Vagina (tissue), 2 donors: ENCODE measurements at regions not wholly inside any gene's neighbourhood (a gene's known extent, or its start where the extent isn't known, plus 50 kb on each side); places are given as distances from the start of the nearest gene placed in this dataset.

Source experiments
- DNase-seq, 2 donors: peaks; one replicate each; pipeline ENCODE4 v3.0.0-alpha.2; 2017; ENCODE audit errors: extremely low spot score in 2 of 2
- H3K27ac ChIP-seq: fragments of 200-600 bp; sonication (generic); one replicate; pipeline ENCODE4 v1.5.1; 2019
- H3K27me3 ChIP-seq: fragments of 200-600 bp; sonication (generic); one replicate; pipeline ENCODE4 v1.5.1; 2019
- H3K36me3 ChIP-seq, 2 donors: fragments of 200-600 bp; sonication (generic); one replicate each; pipeline ENCODE4 v1.5.1; 2017 to 2019
- H3K4me1 ChIP-seq: fragments of 200-600 bp; sonication (generic); one replicate; pipeline ENCODE4 v1.5.1; 2019
- H3K4me3 ChIP-seq, 2 donors: fragments of 200-600 bp; sonication (generic); 1 replicate in 1 of 2; 2 replicates in 1 of 2; pipeline ENCODE4 v1.5.1; 2016 to 2019
- H3K9me3 ChIP-seq: fragments of 200-600 bp; sonication (generic); one replicate; pipeline ENCODE4 v1.5.1; 2019
- CTCF ChIP-seq, 3 experiments: fragments of 450-650 bp in 2 of 3; fragments of 200-600 bp in 1 of 3; sonication (generic) in 1 of 3; IDR thresholded peaks; one replicate each; pipeline ENCODE4 v1.5.1; 2017 to 2019; ENCODE audit warnings: antibody characterized with exemption in 3 of 3, mild to moderate bottlenecking in 2 of 3, moderate library complexity in 2 of 3
- POLR2A ChIP-seq, 2 donors: fragments of 450-650 bp; IDR thresholded peaks; one replicate each; pipeline ENCODE4 v1.6.1; 2017; ENCODE audit warnings: antibody characterized with exemption in 2 of 2, mild to moderate bottlenecking in 2 of 2, moderate library complexity in 2 of 2
- POLR2AphosphoS5 ChIP-seq, 2 donors: sonication (generic); formaldehyde crosslinking; IDR thresholded peaks; one replicate each; pipeline ENCODE4 v1.9.0; 2017; ENCODE audit warnings: antibody characterized with exemption in 2 of 2, mild to moderate bottlenecking in 2 of 2, low read depth in 1 of 2; ENCODE audit not compliant: insufficient read depth in 1 of 2
- intact Hi-C: fragments of 100-400 bp; cut with DNase I; formaldehyde crosslinking; loops from one replicate; pipeline ENCODE4 v1.15.1; 2023

GRCh38 chr2:111626037-111626864, 257.7 kb downstream of the ANAPC1 start:
- intact Hi-C loops, result no loop called here

GRCh38 chr2:111626865-111627163, 257.2 kb downstream of the ANAPC1 start:
- H3K4me1 ChIP-seq, result peaks cover 7% of the 10 kb centered on the region
- H3K27me3 ChIP-seq, result no peaks in the 10 kb centered on the region

More at GRCh38 chr2:111626037-111626864, 257.7 kb downstream of the ANAPC1 start:
- H3K27ac ChIP-seq, result no peak overlapping the region
- H3K9me3 ChIP-seq, result no peaks in the 10 kb centered on the region
- H3K4me3 ChIP-seq, result no peak overlapping the region
- TF ChIP-seq CTCF (IDR thresholded peaks at IDR 0.05) (no peak), POLR2AphosphoS5 (IDR thresholded peaks at IDR 0.05; ENCODE audit: insufficient read depth in 1 of 2, low read depth in 1 of 2) (no peak), POLR2A (IDR thresholded peaks at IDR 0.05) (no peak)
- no peaks in the 10 kb centered on the region for H3K36me3 ChIP-seq
- no peak for DNase-seq
- no peaks in the 10 kb centered on the region for H3K27me3 ChIP-seq
- H3K4me1 ChIP-seq, result peaks cover 7% of the 10 kb centered on the region

GRCh38 chr2:111627256-111627655, 256.7 kb downstream of the ANAPC1 start:
- no peak overlapping the region for H3K27ac ChIP-seq
- no peak for DNase-seq
- no peaks in the 10 kb centered on the region for H3K27me3 ChIP-seq
- H3K4me1 ChIP-seq, result peaks cover 7% of the 10 kb centered on the region
- H3K9me3 ChIP-seq, result no peaks in the 10 kb centered on the region
- H3K36me3 ChIP-seq, result no peaks in the 10 kb centered on the region
- H3K4me3 ChIP-seq, result no peak overlapping the region
- intact Hi-C loops, result no loop called here
- TF ChIP-seq POLR2A (IDR thresholded peaks at IDR 0.05) (no peak), CTCF (IDR thresholded peaks at IDR 0.05) (no peak), POLR2AphosphoS5 (IDR thresholded peaks at IDR 0.05; ENCODE audit: insufficient read depth in 1 of 2, low read depth in 1 of 2) (no peak)

More at GRCh38 chr2:111626865-111627163, 257.2 kb downstream of the ANAPC1 start:
- Histone ChIP-seq H3K4me3 (no peak overlapping the region), H3K9me3 (no peaks in the 10 kb centered on the region), H3K36me3 (no peaks in the 10 kb centered on the region), H3K27ac (no peak overlapping the region)
- no peak for DNase-seq
- intact Hi-C loops, result no loop called here
- TF ChIP-seq POLR2A (IDR thresholded peaks at IDR 0.05), result no peak
- no peak for TF ChIP-seq POLR2AphosphoS5 (IDR thresholded peaks at IDR 0.05; ENCODE audit: insufficient read depth in 1 of 2, low read depth in 1 of 2)
- no peak for TF ChIP-seq CTCF (IDR thresholded peaks at IDR 0.05)

GRCh38 chr2:111628221-111628620, 255.8 kb downstream of the ANAPC1 start:
- DNase-seq, result no peak
- no peaks in the 10 kb centered on the region for H3K27me3 ChIP-seq
- peaks cover 7% of the 10 kb centered on the region for H3K4me1 ChIP-seq
- no peak overlapping the region for H3K27ac ChIP-seq
- TF ChIP-seq POLR2A (IDR thresholded peaks at IDR 0.05) (no peak), CTCF (IDR thresholded peaks at IDR 0.05) (no peak), POLR2AphosphoS5 (IDR thresholded peaks at IDR 0.05; ENCODE audit: insufficient read depth in 1 of 2, low read depth in 1 of 2) (no peak)
- no peaks in the 10 kb centered on the region for H3K9me3 ChIP-seq
- no peak overlapping the region for H3K4me3 ChIP-seq
- intact Hi-C loops, result no loop called here
- no peaks in the 10 kb centered on the region for H3K36me3 ChIP-seq

GRCh38 chr2:111629983-111630382, 254.0 kb downstream of the ANAPC1 start:
- H3K4me1 ChIP-seq, result no peaks in the 10 kb centered on the region
- H3K4me3 ChIP-seq, result no peak overlapping the region
- no peaks in the 10 kb centered on the region for H3K36me3 ChIP-seq
- H3K27me3 ChIP-seq, result no peaks in the 10 kb centered on the region
- H3K27ac ChIP-seq, result no peak overlapping the region
- DNase-seq, result no peak
- no peaks in the 10 kb centered on the region for H3K9me3 ChIP-seq
- intact Hi-C loops, result no loop called here
- TF ChIP-seq CTCF (IDR thresholded peaks at IDR 0.05) (no peak), POLR2AphosphoS5 (IDR thresholded peaks at IDR 0.05; ENCODE audit: insufficient read depth in 1 of 2, low read depth in 1 of 2) (no peak), POLR2A (IDR thresholded peaks at IDR 0.05) (no peak)
